Left forelimb (tissue), 1 donor: ENCODE measurements at regions not wholly inside any gene's neighbourhood (a gene's known extent, or its start where the extent isn't known, plus 50 kb on each side); places are given as distances from the start of the nearest gene placed in this dataset.

Source experiments
- DNase-seq: peaks from one replicate; pipeline ENCODE4 v3.0.0-alpha.2; 2018; ENCODE audit warnings: low spot score

DNA sequence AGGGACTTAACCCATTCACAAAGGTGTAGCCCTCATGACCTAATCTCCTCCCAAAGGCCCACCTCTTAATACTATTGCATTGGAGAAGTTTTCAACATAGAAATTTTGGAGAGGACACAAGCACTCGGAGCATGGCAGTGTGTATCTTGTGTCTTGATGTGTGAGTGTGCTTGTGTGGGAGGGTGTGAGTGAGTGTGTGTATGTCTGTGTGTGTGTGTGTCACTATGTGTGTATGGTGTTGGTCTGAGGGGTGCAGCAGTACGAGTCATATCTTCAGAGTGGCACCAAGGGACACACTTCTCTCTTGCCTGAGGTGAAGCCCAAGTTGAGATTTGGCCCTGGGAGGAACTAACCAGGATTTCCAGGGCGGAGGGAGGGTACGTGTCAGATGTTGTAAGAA lies 73.7 kb downstream of the NAV1 start:
- no peak for DNase-seq

DNA sequence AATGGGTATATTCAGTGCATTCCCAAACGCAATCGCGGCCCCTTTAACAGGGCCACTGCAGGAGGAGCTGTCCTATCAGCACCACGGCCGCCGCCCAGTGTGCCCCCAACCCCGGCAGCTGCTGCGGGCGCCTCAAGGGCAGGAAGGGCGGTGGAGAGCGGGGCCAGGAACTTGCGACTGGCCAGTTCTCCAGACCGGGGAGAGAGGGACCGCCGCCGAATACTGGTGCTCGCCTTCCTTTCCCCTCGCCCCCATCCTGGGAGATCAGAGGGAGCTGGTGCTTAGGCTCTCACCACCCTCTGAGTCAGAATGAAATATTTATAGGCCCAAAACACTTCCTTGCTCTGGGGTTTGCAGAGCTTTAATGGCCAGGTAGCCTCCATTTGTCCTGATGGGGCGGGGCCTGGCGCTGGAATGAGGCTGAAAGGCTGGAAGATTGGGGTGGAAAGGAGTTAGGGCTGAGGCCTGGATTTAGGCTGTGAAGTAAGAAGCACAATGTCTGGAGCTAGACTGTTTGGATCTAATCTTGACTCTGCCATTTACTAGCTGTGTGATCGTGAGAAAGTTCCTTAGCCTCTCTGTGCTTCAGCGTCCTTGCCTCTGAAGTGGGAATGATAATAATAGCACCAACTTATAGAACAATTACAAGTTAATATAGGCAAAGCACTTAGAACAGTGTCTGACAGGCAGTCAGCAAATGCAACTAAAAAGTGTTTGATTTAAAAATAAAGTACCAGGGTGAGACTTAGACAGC lies 75.5 kb downstream of the NAV1 start:
- DNase-seq = no peak

DNA sequence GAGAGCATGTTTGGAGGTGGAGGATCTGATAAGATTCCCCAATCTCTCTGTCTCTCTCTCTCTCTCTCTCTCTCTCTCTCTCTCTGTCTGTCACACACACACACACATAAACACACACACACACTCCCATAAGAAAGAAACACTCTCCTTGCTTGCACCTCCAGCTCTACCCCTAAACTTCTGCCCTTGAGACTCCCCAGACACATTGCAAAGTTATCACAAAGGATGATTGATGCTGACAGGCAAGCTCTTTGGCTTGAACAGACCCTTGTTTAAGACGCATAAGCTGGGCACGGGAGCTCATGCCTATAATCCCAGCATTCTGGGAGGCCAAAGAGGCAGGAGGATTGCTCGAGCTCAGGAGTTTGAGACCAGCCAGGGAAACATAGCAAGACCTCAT lies 78.2 kb downstream of the NAV1 start:
- DNase-seq = no peak

DNA sequence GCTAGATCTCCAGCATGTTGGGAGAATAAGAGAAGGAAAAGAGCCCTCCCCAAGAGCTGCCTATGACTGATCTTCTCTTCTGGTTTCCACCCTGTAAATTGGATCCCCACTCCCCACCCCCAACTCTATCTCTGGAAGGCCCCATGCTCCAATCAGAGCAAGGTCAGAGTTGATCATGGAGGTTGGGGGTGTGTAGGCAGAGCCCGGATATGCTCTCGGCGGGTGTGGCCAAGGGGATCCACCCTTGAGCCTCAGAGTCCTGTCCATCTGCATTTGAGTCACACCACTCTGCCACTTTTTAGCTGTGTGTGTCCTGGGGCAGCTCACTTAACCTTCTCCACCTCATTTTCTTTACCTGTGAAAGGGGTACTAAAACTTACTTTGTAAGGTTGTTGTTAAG lies 79.5 kb downstream of the NAV1 start:
- DNase-seq = no peak

DNA sequence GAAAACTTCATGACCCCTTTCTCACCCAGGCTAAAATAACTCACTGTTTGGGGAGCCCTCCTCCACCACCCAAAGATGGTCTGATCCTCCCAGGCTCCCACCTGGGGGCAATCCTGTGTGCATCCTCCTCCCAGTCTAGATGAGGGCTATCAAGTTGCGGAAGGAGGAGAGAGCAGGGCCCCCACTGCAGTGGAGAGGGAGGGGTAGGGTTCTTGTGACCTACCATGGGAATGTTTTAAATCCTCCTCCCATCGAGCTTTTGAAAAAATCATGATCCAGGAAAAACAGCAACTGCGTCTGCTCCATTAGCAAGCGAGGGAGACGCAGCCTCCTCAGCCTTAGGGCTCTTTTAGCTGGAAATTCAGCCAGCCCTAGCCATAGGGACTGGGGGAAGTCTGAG lies 80.0 kb downstream of the NAV1 start:
- DNase-seq = no peak

DNA sequence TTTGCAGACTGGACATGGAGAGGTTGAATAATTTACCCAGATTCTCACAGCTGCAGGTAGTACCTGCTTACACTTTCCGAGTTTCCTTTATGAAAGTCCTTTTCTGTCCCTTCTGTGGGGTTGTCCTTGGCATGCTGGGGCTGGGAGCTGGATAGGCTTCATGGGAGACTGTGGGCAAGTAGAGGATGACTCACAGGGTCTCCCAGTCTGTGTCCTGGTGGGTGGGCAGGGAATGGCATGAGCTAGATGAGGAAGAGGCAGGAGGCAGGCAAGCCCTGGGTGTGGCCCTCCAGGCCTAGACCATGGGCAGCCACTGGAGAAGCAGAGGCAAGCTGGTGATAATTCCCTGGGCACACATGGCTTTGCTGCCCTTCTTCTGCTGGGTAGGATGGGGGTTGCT lies 80.6 kb downstream of the NAV1 start:
- no peak for DNase-seq

DNA sequence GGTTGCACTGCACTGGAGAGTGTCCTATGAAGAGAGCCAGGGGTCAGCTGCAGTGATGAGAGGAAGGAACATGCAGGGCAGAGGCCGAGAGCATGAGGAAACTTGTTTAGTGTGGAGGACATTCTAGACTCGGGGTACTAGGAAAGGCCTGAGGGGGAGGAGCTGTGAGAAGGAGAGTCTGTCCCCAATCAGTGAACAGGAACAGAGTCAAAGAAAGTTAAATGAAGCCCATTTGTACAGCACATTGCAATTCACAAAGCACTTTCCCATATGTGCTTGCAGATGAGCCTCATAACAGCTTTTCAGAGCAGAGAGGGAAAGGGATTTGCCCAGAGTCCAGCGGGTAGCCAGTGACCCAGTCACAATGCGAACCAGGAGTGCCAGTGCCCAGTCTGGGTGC lies 83.4 kb downstream of the NAV1 start:
- no peak for DNase-seq

DNA sequence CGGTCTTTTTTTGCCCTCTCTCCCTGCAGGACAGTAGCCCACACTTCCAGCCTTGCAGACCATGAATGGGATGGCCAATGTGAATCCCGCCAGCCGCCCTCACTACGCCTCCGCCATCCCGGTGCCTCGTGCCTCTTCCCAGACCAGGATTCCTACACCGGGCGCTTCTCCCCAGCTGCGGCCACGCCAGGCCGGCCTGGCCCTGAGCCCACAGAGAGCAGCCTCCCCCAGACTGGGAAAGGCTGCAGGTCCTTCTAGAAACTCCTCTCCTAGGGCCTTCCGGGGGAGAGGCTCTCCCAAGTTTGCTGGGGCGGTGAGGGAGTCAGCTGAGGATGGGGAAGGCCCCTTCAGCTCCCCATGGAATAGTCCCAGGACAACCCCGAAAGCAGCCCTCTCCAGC lies 83.9 kb downstream of the NAV1 start:
- DNase-seq = no peak

DNA sequence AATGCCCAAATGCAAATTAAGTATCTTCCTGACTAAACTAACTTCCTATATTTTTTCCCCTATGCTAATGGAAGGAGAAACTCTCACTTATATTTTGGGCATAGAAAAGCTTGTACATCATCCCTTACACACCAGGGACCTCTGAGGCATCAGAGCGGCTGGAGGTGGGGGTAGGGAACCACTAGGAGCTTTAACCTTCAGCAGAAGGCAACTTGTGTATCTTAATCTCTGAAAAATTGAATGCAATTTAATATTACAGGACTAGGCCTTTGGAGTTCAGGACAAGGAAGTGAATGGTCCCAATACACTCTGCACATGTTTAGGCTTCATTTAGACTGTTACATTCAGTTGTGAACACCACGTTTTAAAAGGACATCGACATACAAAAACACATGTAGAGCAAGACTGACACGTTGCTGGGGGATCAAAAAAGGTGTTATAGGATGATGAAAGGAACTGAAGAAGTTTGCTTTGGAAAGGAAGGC lies 85.9 kb downstream of the NAV1 start:
- DNase-seq = no peak

DNA sequence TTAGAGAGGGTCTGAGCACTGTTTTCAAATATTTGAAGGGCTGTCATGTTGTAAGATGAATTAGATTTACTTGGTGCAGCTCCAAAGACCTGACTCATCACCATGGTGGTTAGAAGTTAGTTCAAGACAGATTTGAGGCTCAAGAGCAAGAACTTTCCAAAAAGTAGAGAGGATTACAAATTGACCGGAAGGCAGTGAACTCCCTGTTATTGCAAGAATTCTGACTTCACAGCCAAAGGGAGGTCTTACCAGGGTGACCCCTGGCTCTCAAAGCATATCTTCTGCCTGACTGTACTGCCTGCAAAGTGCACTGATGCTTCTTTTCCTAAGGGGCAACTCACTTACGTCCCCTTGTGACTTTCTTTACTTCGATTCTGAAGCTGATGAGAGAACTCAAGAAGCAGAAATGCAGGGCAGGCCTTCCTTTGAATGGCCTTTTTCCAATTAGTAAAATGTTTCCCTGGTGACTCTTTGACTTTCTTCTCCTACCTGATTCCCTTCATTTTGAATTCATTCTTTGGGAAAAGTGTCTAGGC lies 86.4 kb downstream of the NAV1 start:
- no peak for DNase-seq

DNA sequence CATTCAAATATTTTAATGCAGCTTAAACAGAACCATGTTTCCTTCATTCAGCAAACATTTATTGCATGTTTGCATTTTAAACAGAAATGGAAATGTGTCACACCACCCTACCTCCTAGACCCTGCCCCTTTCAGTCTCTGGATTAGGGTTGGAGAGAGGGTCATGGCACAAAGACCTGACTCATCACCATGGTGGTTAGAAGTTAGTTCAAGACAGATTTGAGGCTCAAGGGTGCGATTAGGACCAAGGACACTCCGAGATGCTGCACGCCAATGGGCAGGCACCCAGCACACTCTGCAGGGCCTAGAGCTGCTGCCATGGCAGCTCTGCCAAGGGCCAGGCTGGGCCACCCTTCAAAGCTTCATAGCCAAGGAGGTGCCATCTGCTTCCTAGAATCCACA lies 86.9 kb downstream of the NAV1 start:
- DNase-seq = no peak

DNA sequence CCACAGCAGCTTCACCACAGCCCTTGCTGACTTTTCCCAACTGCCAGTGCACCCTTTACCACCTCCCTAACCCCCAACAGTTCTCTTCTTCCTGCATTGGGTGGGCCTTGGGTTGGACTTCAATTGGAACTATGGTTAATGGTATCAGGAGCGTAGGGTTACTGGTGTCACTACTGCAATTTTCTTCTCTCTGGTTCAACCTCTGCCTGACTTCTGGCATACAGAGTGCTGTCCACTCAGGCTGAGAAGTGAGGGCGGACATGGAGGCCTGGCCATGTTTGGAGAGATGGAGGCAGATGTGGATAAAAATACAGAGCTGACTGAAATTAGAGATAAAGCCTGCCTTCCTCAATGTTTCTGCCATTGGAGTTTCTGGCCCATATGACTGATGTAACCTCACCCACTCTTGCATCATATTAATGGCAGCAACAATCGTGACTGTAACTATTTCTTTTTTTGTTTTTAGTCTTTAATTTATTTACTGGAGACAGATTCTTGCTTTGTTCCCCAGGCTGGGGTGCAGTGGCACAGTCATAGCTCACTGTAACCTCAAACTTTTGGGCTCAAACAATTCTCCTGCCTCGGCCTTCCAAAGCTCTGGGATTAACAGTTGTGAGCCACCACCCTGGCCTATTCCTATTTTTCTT lies 87.8 kb downstream of the NAV1 start:
- no peak for DNase-seq

DNA sequence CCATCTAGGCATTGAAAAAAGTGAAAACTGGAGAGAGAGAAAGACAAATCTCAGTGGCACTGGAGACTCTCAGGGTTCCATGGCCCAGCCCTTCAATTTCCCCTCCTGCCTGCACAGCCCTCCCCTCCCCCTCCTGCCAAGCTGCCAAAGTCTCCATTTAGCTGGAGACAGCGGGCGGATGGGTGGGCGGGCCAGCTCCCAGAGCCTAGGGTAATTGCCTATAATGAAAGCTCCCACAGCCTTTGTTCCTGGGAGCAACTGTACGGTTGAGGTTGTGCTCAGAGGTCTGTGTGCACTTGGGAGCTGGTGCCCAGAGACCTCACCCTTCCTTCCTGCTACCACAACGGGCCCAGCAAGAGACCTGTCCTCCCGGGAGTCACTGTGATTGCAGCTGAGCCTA lies 89.6 kb downstream of the NAV1 start:
- no peak for DNase-seq

DNA sequence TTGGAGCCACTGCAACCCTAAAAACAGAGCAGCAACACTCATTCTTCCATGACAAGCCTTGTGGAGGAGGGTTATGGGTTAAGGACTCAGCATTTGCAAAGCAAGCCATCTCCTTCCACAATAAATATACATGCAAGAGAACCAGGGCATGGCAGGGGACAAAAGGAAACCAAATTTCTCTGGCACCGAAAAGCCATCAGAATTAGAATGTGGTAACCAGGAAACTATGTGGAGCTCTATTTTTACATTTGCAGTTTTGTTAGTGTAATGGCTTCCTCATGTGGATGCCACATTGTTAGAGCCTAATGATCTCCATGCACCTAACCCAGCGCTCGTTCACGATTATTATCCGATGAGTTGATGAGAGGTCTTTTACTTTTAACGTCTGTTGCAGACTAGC lies 91.7 kb downstream of the NAV1 start:
- DNase-seq = no peak

DNA sequence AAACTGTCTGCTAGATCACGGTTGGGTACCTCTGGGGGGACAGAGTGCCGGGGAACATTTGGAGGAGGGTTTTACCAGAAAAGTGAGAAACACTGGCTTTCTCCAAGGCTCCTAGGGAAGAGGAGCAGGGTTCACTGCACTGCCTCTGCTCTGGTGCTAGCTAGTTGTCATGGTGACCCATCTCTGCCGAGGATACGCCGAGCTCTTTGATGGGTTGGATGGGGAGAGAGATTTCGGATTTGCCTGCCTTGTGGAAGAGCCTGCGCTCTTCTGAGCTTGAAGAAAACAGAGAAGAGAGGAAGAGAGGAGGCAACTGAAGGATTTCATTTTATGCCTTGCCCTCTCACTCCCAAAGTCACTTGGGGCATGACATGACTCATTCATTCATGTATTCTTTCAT lies 92.1 kb downstream of the NAV1 start:
- DNase-seq = no peak

DNA sequence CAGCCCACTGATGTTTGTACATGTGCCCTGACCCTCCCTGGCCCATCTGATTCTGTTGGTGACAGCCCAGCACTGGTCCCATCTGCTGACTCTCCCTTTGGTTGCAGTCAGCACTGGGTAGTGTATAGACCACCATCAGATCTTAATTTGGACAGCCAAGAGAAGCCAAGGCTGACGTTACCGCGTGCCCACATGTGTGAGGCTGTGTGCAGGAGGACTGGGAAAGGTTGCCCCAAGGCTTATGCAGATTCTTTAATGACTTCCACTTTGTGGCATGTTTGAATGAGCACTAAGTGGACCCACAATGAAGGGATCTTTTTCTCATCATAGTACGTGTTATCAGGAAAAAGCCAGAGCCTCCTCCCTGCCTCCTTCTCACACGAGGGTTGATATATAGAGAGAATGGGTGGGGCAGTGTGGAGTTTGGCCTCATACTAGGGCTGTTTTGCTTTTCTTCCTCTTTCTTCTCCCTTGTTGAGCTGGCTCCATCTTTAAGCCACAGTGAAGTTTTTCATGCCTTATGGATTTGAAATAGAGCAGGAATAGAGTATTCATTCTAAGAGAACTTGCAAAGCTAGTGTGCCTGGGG lies 93.5 kb downstream of the NAV1 start:
- no peak for DNase-seq

DNA sequence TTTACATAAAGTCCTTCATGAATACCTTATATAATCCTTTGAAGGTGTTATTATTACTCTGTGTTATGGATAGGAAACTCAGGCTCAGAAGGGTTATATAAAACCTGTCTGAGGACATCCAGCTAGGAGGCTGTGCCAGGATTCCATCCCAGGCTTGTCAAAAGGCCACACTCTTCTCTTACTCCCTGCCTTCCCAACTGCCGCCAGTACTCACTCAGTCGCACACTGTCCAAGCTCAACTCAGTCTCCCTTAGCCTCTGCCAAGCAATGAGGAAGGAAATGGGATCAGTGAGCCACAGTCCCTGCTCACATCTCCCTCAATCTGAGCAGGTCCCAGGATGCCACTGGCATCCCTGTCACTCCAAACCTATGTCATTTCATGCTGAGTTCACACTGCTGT lies 94.4 kb downstream of the NAV1 start:
- no peak for DNase-seq

DNA sequence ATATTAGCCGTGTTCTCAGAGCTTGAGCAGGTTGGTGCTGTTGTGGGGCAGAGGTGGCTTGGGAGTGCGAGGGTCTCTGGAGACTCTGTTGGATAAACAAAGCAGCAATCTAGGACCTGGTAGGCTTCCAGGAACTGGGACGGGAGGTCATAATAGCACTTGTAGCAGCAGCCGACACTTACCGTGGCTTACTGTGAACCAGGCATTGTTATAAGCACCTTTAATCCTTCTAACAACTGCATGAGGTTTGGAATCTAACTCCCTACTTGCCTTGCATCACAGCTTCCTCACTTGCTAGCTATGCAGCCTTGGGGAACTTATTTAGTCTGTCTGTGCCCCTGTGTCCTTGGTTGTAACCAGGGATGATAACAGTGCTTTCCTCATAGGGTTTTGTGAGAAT lies 94.9 kb downstream of the NAV1 start:
- DNase-seq = no peak

DNA sequence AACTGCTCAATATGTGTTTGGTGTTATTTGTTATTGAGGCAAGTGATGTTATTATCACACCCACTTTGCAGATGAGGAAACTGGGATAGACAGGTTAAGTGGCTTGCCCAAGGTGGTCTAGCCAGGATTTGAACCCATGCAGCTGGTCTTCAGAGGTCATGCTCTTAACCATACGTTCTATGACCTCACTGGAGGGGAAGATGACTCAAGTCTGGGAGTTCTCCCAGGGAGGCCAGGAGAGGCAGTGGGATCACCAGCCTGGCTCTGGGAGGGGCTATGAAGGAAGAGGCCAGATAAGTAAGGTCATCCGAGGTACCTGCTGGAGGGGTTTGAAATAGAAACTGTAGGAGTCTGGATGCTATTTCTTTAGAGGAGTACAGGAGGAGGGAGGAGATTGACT lies 95.3 kb downstream of the NAV1 start:
- no peak for DNase-seq

DNA sequence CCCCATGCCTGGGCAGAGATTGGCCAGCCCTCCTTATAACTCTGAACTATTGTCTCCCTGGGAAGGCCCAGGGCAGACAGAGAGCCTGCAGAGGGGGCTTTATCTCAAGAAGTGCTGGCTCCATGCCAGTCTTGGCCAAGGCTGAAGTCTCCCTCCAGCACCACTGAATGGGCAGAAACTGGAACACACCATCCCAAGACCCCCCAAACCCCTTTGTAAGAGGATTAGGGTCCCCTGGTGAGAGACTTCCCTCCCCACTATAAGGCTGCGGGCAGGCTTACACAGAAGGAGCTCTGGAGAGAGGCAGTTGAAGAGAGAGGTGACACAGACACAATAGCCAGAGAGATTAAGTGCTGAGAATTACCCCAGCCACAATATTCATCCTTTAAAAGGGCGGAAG lies 97.2 kb downstream of the NAV1 start:
- no peak for DNase-seq

DNA sequence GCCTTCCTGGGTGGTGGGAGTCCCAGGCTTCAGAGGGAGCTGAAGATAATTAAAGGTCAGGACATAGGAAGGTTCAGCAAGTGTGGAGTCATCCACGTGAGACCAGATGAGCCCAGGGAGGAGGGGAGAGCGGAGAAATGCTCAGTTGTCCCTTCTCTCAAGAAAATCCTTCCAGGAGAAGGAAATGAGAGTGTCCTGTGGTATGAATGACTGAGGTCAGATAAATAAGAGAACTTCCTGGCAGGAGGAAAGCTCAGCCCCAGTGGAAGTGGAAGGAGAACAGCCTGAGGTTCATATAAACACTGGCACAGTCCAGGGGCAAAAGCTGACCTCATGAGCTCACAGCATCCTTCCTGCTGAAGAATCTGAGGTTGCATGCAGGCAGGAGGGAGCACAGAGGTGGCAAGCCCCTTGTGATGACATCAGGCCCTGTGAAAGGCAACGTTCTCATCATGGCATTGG lies 97.6 kb downstream of the NAV1 start:
- no peak for DNase-seq

DNA sequence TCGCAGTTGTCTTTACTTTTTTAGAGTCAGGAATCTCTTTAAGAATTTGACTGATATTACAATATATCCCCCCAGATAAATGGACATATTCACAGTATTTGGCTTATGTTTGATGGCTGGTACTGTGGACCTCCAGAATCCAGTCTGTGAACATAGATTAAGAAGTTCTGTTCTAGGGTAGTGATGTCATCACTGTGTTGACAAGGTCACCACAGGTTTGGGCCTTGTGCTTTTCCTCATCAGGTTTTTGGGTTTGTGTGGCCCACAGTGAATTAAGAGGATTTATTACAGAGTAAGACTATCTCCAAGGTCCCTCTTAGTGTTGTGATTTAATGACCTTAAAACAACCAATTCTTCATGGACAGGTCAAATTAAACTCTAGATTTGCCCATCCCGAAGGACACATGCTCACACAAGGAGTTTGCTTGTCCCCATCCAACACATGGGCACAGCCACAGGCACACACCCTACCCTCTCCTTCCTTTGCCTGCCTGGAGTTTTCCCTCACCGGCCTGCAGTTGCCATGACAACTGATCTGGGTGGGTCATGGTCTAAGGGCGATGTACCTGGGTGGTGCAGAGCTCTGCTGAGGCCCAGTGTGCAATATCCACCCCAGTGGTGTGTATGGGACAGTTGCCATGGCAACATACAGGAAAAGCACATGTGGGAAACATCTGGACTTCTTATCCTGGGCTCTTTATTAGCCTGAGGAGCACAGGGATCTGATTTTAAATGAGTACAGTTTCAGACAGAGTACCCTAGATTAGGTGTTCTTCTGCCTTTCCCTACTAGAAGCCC lies 98.6 kb downstream of the NAV1 start:
- no peak for DNase-seq
